Endodermal cell (in vitro differentiated cells): ENCODE measurements at regions not wholly inside any gene's neighbourhood (a gene's known extent, or its start where the extent isn't known, plus 50 kb on each side); places are given as distances from the start of the nearest gene placed in this dataset.

Source experiments
- DNase-seq: peaks from one replicate; pipeline ENCODE4 v3.0.0-alpha.2; 2017
- H3K27ac ChIP-seq: 2 replicates; pipeline ENCODE4 v1.5.1; 2013; ENCODE audit warnings: mild to moderate bottlenecking, low read depth, low read length, moderate library complexity
- H3K27me3 ChIP-seq: 2 replicates; pipeline ENCODE4 v1.6.1; 2013; ENCODE audit warnings: mild to moderate bottlenecking, low read length, moderate library complexity; ENCODE audit not compliant: insufficient read depth, control insufficient read depth, poor library complexity, severe bottlenecking
- H3K36me3 ChIP-seq: 2 replicates; pipeline ENCODE4 v1.7.0; 2013; ENCODE audit warnings: mild to moderate bottlenecking, low read length, moderate library complexity; ENCODE audit not compliant: control insufficient read depth, insufficient read depth
- H3K4me1 ChIP-seq: one replicate; pipeline ENCODE4 v1.7.0; 2013; ENCODE audit warnings: low read length; ENCODE audit not compliant: control insufficient read depth, insufficient read depth
- H3K4me3 ChIP-seq: 2 replicates; pipeline ENCODE4 v1.5.1; 2013; ENCODE audit warnings: mild to moderate bottlenecking, low read length, moderate library complexity
- H3K9ac ChIP-seq: 2 replicates; pipeline ENCODE4 v1.6.1; 2013; ENCODE audit warnings: mild to moderate bottlenecking, low read length, moderate library complexity; ENCODE audit not compliant: poor library complexity, severe bottlenecking; ENCODE audit errors: extremely low read depth
- H3K9me3 ChIP-seq: 2 replicates; pipeline ENCODE4 v1.6.1; 2013; ENCODE audit warnings: mild to moderate bottlenecking, low read length, moderate library complexity; ENCODE audit not compliant: control insufficient read depth
- H3K27ac Mint-ChIP-seq: 2 replicates; pipeline ENCODE4 v1.8.0; 2020; ENCODE audit warnings: mixed read lengths
- H3K27me3 Mint-ChIP-seq: 2 replicates; pipeline ENCODE4 v1.8.0; 2021; ENCODE audit warnings: mild to moderate bottlenecking, mixed read lengths; ENCODE audit not compliant: insufficient read depth
- H3K36me3 Mint-ChIP-seq: 2 replicates; pipeline ENCODE4 v1.8.0; 2020; ENCODE audit warnings: low read depth, mixed read lengths
- H3K4me1 Mint-ChIP-seq: 2 replicates; pipeline ENCODE4 v1.8.0; 2020; ENCODE audit warnings: mixed read lengths
- H3K4me3 Mint-ChIP-seq: 2 replicates; pipeline ENCODE4 v1.8.0; 2020; ENCODE audit warnings: mild to moderate bottlenecking, moderate library complexity, mixed read lengths
- H3K9me3 Mint-ChIP-seq: 2 replicates; pipeline ENCODE4 v1.8.0; 2020; ENCODE audit warnings: mild to moderate bottlenecking, mixed read lengths
- CTCF ChIP-seq: fragments of 200-600 bp; sonication (generic); conservative IDR thresholded peaks from 2 replicates; pipeline ENCODE4 v1.5.0; 2021; ENCODE audit warnings: antibody characterized with exemption, mild to moderate bottlenecking
- WGBS, 2 experiments: methylation state at CpG; one replicate each; pipeline versions ENCODE4 v1.1.5 to v1.1.7; 2013; ENCODE audit warnings: missing lambda C conversion rate in 2 of 2, mixed read lengths in 1 of 2; ENCODE audit not compliant: insufficient coverage in 1 of 2, insufficient read length in 1 of 2; 5-methylcytosine and 5-hydroxymethylcytosine counted together

- no peaks in the 10 kb centered on the region for H3K4me1 ChIP-seq
- WGBS, 2 experiments = 0% methylated on average over 20 to 45 of the region's 45 CpGs
- no peaks in the 10 kb centered on the region for H3K36me3 ChIP-seq
- peak overlapping the region; percentile 33 for H3K27ac Mint-ChIP-seq
- H3K27me3 ChIP-seq = peaks cover 53% of the 10 kb centered on the region
- H3K4me1 Mint-ChIP-seq = peaks cover 12% of the 10 kb centered on the region
- peak overlapping the region; percentile 50 for H3K27ac ChIP-seq
- peak; percentile 100 for DNase-seq
- H3K9me3 ChIP-seq = no peaks in the 10 kb centered on the region
- H3K9me3 Mint-ChIP-seq = no peaks in the 10 kb centered on the region
- no peak overlapping the region for H3K4me3 Mint-ChIP-seq
- TF ChIP-seq CTCF = no peak
- no peak overlapping the region for H3K9ac ChIP-seq
- H3K36me3 Mint-ChIP-seq = no peaks in the 10 kb centered on the region
- H3K27me3 Mint-ChIP-seq = peaks cover 33% of the 10 kb centered on the region
- peak overlapping the region; percentile 79 for H3K4me3 ChIP-seq
Observed at GRCh38 chr7:25862261-25863004, 289.6 kb upstream of the NFE2L3 start.

GRCh38 chr7:25863005-25863728 lies 288.8 kb upstream of the NFE2L3 start:
- no peaks in the 10 kb centered on the region for H3K4me1 ChIP-seq
- no peak for DNase-seq
- H3K36me3 ChIP-seq = no peaks in the 10 kb centered on the region
- H3K4me3 ChIP-seq = peak overlapping the region; percentile 70
- peaks cover 47% of the 10 kb centered on the region for H3K27me3 ChIP-seq
- Mint-ChIP-seq H3K27ac (peak overlapping the region; percentile 33), H3K36me3 (no peaks in the 10 kb centered on the region), H3K27me3 (peaks cover 40% of the 10 kb centered on the region), H3K9me3 (no peaks in the 10 kb centered on the region), H3K4me1 (peaks cover 12% of the 10 kb centered on the region), H3K4me3 (no peak overlapping the region)
- H3K27ac ChIP-seq = peak overlapping the region; percentile 50
- H3K9ac ChIP-seq = no peak overlapping the region
- no peaks in the 10 kb centered on the region for H3K9me3 ChIP-seq
- WGBS, 2 experiments = 42 to 62% methylated on average over 10 to 13 of the region's 13 CpGs
- no peak for TF ChIP-seq CTCF

- Histone ChIP-seq H3K9ac (no peak overlapping the region), H3K27me3 (peaks cover 47% of the 10 kb centered on the region), H3K27ac (no peak overlapping the region), H3K36me3 (no peaks in the 10 kb centered on the region), H3K4me3 (no peak overlapping the region), H3K9me3 (no peaks in the 10 kb centered on the region), H3K4me1 (no peaks in the 10 kb centered on the region)
- Mint-ChIP-seq H3K4me3 (no peak overlapping the region), H3K9me3 (no peaks in the 10 kb centered on the region), H3K4me1 (peaks cover 9% of the 10 kb centered on the region), H3K36me3 (no peaks in the 10 kb centered on the region), H3K27me3 (peaks cover 45% of the 10 kb centered on the region), H3K27ac (no peak overlapping the region)
- TF ChIP-seq CTCF = no peak
- no peak for DNase-seq
- 57 to 59% methylated on average over 1 to 2 of the region's 3 CpGs for WGBS, 2 experiments
Observed at GRCh38 chr7:25863729-25864110, 288.3 kb upstream of the NFE2L3 start.
